ENCODE measurements at regions not wholly inside any gene's neighbourhood (a gene's known extent, or its start where the extent isn't known, plus 50 kb on each side); places are given as distances from the start of the nearest gene placed in this dataset.

GRCh38 chr1:186615332-186615731, 64.9 kb downstream of the PTGS2 start:
- WGBS, 2 donors = 35 to 44% methylated on average over 4 of the region's 4 CpGs
- H3K4me3 ChIP-seq = no peak overlapping the region
- no peaks in the 10 kb centered on the region for H3K36me3 ChIP-seq
- TF ChIP-seq POLR2A (IDR thresholded peaks at IDR 0.05) (no peak), EP300 (IDR thresholded peaks at IDR 0.05) (no peak), POLR2AphosphoS5 (IDR thresholded peaks at IDR 0.05) (no peak), CTCF (IDR thresholded peaks at IDR 0.05) (no peak)
- DNase-seq (no peak), ATAC-seq (ENCODE audit: low FRiP score in 2 of 2) (no peak)
- H3K4me1 ChIP-seq = peaks cover 0 to 14% (median 5%) of the 10 kb centered on the region in 4 donors
- peak overlapping the region in 3 of 4 donors; percentile 0 to 58 (median 51) for H3K27ac ChIP-seq
- no peaks in the 10 kb centered on the region for H3K27me3 ChIP-seq
- no peaks in the 10 kb centered on the region for H3K9me3 ChIP-seq

- no peaks in the 10 kb centered on the region for H3K9me3 ChIP-seq
- no peaks in the 10 kb centered on the region for H3K4me1 ChIP-seq
- H3K27me3 ChIP-seq = no peaks in the 10 kb centered on the region
- H3K4me3 ChIP-seq = no peak overlapping the region
- no peaks in the 10 kb centered on the region for H3K36me3 ChIP-seq
- WGBS, 2 donors = 91 to 93% methylated on average over 3 of the region's 3 CpGs
- no peak for DNase-seq
- ATAC-seq (ENCODE audit: low FRiP score in 2 of 2) = no peak
- no peak overlapping the region for H3K27ac ChIP-seq
- TF ChIP-seq POLR2AphosphoS5 (IDR thresholded peaks at IDR 0.05) (no peak), CTCF (IDR thresholded peaks at IDR 0.05) (no peak), EP300 (IDR thresholded peaks at IDR 0.05) (no peak), POLR2A (IDR thresholded peaks at IDR 0.05) (no peak)
Measured at GRCh38 chr1:186611156-186611555, 69.1 kb downstream of the PTGS2 start.

GRCh38 chr1:186609183-186609582, 71.0 kb downstream of the PTGS2 start:
- H3K36me3 ChIP-seq = no peaks in the 10 kb centered on the region
- TF ChIP-seq CTCF (IDR thresholded peaks at IDR 0.05) = no peak
- TF ChIP-seq POLR2A (IDR thresholded peaks at IDR 0.05) = no peak

GRCh38 chr1:186605762-186606350, 74.4 kb downstream of the PTGS2 start:
- peak; percentile 53 to 81 for ATAC-seq (ENCODE audit: low FRiP score in 2 of 2)
- peak in 1 of 2 donors; percentile 44 for DNase-seq
- Histone ChIP-seq H3K4me1 (no peaks in the 10 kb centered on the region), H3K4me3 (no peak overlapping the region), H3K27me3 (no peaks in the 10 kb centered on the region), H3K9me3 (no peaks in the 10 kb centered on the region), H3K36me3 (no peaks in the 10 kb centered on the region), H3K27ac (no peak overlapping the region)
- TF ChIP-seq POLR2AphosphoS5 (IDR thresholded peaks at IDR 0.05) = no peak
- peak in 5 of 6 experiments; percentile 33 to 63 (median 50) for TF ChIP-seq CTCF (IDR thresholded peaks at IDR 0.05)
- 44 to 50% methylated on average over 4 of the region's 4 CpGs for WGBS, 2 donors

More at GRCh38 chr1:186609183-186609582, 71.0 kb downstream of the PTGS2 start:
- no peaks in the 10 kb centered on the region for H3K4me1 ChIP-seq
- ATAC-seq (ENCODE audit: low FRiP score in 2 of 2) (no peak), DNase-seq (no peak)
- no peak overlapping the region for H3K4me3 ChIP-seq
- H3K27me3 ChIP-seq = no peaks in the 10 kb centered on the region
- H3K27ac ChIP-seq = no peak overlapping the region
- H3K9me3 ChIP-seq = no peaks in the 10 kb centered on the region

GRCh38 chr1:186595969-186596368, 84.3 kb downstream of the PTGS2 start:
- Histone ChIP-seq H3K27me3 (no peaks in the 10 kb centered on the region), H3K27ac (no peak overlapping the region), H3K9me3 (peaks cover 0 to 5% (median 0%) of the 10 kb centered on the region in 4 donors), H3K36me3 (no peaks in the 10 kb centered on the region), H3K4me3 (no peak overlapping the region), H3K4me1 (no peaks in the 10 kb centered on the region)
- TF ChIP-seq POLR2A (IDR thresholded peaks at IDR 0.05) (no peak), CTCF (IDR thresholded peaks at IDR 0.05) (no peak), POLR2AphosphoS5 (IDR thresholded peaks at IDR 0.05) (no peak)
- WGBS, 2 donors = 75 to 78% methylated on average over 3 of the region's 3 CpGs
- ATAC-seq (ENCODE audit: low FRiP score in 2 of 2) (no peak), DNase-seq (no peak)

Data from upper lobe of left lung (tissue), 6 donors.